ENCODE measurements at regions not wholly inside any gene's neighbourhood (a gene's known extent, or its start where the extent isn't known, plus 50 kb on each side); places are given as distances from the start of the nearest gene placed in this dataset.

GRCh38 chr2:78870343-78870967 lies 155.0 kb upstream of the REG3G start:
- DNase-seq: no peak

- DNase-seq: no peak
Observed at GRCh38 chr2:78873526-78873925, 152.0 kb upstream of the REG3G start.

GRCh38 chr2:78876316-78876688 lies 149.2 kb upstream of the REG3G start:
- DNase-seq: no peak

- no peak for DNase-seq
Observed at GRCh38 chr2:78887446-78887845, 138.1 kb upstream of the REG3G start.

- no peak for DNase-seq
Observed at GRCh38 chr2:78890935-78891334, 134.6 kb upstream of the REG3G start.

- DNase-seq: no peak
Observed at GRCh38 chr2:78892295-78892694, 133.2 kb upstream of the REG3G start.

GRCh38 chr2:78895022-78895421 lies 130.5 kb upstream of the REG3G start:
- no peak for DNase-seq

GRCh38 chr2:78896536-78896935 lies 129.0 kb upstream of the REG3G start:
- DNase-seq: no peak

GRCh38 chr2:78907089-78907488 lies 118.4 kb upstream of the REG3G start:
- no peak for DNase-seq

GRCh38 chr2:78908973-78909372 lies 116.5 kb upstream of the REG3G start:
- no peak for DNase-seq

- no peak for DNase-seq
Observed at GRCh38 chr2:78910376-78910775, 115.1 kb upstream of the REG3G start.

GRCh38 chr2:78913257-78913656 lies 112.2 kb upstream of the REG3G start:
- no peak for DNase-seq

- no peak for DNase-seq
Observed at GRCh38 chr2:78925258-78925657, 100.2 kb upstream of the REG3G start.

- no peak for DNase-seq
Observed at GRCh38 chr2:78928502-78928901, 97.0 kb upstream of the REG3G start.

- no peak for DNase-seq
Observed at GRCh38 chr2:78940998-78941397, 84.5 kb upstream of the REG3G start.

- DNase-seq: no peak
Observed at GRCh38 chr2:78941751-78942150, 83.8 kb upstream of the REG3G start.

- no peak for DNase-seq
Observed at GRCh38 chr2:78963881-78964280, 61.6 kb upstream of the REG3G start.

GRCh38 chr2:78967294-78967693 lies 58.2 kb upstream of the REG3G start:
- DNase-seq: no peak

- DNase-seq: no peak
Observed at GRCh38 chr2:78973630-78974029, 51.9 kb upstream of the REG3G start.
